ENCODE measurements at regions not wholly inside any gene's neighbourhood (a gene's known extent, or its start where the extent isn't known, plus 50 kb on each side); places are given as distances from the start of the nearest gene placed in this dataset.

DNA sequence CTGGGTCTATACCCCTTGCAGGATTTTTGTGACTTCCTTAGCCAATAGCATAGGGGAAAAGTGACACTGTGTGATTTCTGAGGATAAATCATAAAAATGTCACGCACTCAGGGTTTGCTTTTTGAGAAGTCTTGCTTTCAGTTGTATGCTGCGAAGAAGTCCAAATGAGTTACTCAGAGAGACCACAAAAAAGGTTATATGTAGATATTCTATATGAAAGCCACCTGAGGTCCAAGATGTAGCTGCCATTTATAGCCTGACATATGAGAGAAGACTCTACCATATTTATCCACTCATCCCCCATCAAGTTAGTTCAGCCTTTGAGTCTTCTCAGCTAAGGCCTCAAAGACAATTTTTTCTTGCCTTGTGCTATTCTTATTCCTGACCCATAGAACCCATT, 488.3 kb upstream of the MAP2 start:
- TF ChIP-seq, protein P1, sequence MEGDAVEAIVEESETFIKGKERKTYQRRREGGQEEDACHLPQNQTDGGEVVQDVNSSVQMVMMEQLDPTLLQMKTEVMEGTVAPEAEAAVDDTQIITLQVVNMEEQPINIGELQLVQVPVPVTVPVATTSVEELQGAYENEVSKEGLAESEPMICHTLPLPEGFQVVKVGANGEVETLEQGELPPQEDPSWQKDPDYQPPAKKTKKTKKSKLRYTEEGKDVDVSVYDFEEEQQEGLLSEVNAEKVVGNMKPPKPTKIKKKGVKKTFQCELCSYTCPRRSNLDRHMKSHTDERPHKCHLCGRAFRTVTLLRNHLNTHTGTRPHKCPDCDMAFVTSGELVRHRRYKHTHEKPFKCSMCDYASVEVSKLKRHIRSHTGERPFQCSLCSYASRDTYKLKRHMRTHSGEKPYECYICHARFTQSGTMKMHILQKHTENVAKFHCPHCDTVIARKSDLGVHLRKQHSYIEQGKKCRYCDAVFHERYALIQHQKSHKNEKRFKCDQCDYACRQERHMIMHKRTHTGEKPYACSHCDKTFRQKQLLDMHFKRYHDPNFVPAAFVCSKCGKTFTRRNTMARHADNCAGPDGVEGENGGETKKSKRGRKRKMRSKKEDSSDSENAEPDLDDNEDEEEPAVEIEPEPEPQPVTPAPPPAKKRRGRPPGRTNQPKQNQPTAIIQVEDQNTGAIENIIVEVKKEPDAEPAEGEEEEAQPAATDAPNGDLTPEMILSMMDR (IDR thresholded peaks at IDR 0.05; ENCODE audit: low read depth, low read length), result no peak
- TF ChIP-seq, protein P2, sequence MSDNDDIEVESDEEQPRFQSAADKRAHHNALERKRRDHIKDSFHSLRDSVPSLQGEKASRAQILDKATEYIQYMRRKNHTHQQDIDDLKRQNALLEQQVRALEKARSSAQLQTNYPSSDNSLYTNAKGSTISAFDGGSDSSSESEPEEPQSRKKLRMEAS (IDR thresholded peaks at IDR 0.05; ENCODE audit: low read depth, low read length), result no peak
- no peak for TF ChIP-seq POLR2A (IDR thresholded peaks at IDR 0.05; ENCODE audit: extremely low read depth, insufficient read length)

All from NB4 (cell line).